HG02763 (cell line): ENCODE measurements at regions not wholly inside any gene's neighbourhood (a gene's known extent, or its start where the extent isn't known, plus 50 kb on each side); places are given as distances from the start of the nearest gene placed in this dataset.
A peak's percentile ranks its signal among the peaks of the same experiment; 100 is the strongest.

Experiments
- ATAC-seq: cut with Tn5 transposase; IDR thresholded peaks from one replicate; pipeline ENCODE4 v1.9.1; 2021; ENCODE audit warnings: mild to moderate bottlenecking, moderate library complexity; ENCODE audit not compliant: unreplicated experiment

DNA sequence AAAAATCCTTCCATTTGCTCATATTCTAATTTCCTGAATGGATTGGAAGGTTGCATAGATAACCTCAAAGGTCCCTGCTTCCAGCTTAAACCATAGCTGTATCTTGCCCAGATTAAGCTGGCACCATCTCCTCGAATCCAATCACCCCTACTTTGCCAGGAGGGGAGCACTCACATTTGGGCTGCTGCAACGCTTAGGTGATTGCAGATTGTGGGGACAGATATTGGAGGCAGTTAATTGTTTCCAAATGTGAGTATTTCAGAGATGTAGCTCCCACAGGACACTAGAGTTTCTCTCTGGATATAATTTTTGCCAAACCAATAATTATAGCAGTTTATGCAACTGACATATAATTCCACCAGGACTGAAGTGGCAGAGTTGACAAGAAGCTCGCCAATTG, 53.5 kb upstream of the ACSL1 start:
- ATAC-seq, result no peak

DNA sequence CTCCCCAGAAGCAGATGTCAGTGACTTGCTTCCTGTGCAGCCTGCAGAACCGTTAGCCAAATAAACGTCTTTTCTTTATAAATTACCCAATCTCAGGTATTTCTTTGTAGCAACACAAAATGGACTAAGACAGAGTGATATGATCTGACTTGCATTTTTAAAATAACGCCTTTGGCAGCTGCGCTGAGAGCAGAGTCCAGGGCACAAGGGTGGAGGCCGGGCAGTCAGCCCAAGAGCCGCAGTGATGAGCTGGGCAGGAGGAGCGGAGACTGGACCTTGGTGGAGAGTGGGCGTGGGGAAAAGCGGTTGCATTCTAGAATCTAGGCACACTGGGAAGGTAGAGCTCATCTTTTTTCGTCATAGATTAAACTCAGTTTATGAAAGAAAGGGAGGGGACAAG, 56.5 kb upstream of the ACSL1 start:
- ATAC-seq, result no peak

DNA sequence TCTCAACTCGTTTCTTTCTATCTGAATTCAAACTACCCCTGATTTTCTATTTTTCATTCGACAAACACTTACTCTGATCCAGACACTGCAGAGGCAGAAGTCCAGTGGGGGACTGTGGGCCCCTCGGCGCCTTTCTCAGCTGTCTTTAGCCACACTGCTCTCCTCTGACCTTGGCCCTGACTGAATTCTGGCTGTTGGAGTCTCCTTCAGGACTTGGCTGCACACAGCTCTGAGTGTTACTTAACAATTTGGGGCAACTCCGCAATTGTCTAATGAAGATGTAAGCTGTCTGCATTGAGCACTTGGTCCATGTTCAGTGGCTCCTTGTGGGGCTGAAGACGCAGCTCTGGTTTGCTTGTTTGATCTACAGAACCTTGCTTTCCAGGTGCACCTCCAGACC, 57.3 kb upstream of the ACSL1 start:
- no peak for ATAC-seq

DNA sequence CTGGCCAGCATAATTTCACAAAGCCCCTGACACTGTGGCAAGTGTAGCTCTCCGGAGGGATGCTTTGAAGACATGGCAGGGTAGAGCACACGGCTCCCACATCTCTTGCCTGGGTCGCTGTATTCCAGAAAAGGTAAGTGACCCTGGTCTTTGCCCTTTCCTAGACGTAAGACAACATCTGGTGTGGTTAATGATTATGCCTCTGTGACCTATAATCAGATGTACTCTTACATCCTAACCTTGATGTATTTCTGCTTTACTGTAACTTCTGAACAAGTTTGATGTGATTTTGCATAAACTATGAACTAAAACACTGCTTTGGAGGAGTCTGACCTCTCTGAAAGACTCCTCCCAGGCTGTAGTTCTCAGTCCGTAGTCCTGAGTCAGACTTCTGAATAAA, 59.1 kb upstream of the ACSL1 start:
- no peak for ATAC-seq

DNA sequence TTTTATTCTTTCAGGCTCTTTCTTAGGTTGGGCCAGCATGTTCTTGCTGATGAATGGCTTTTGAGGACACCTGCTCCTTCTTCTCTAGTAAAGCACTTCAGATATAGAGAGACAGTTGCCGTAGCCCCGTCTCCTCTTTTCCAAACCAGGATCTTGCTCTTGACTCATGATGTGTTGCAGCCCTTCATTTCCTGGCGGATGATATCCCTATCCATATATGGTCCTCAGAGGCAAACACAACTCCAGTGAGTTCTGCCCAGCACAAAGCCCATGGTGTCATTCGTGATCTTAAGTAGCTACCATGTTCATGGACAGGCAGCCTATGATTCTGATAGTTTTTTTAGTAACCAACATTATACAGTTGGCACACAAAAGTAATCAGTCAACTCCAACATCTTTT, 59.8 kb upstream of the ACSL1 start:
- no peak for ATAC-seq

DNA sequence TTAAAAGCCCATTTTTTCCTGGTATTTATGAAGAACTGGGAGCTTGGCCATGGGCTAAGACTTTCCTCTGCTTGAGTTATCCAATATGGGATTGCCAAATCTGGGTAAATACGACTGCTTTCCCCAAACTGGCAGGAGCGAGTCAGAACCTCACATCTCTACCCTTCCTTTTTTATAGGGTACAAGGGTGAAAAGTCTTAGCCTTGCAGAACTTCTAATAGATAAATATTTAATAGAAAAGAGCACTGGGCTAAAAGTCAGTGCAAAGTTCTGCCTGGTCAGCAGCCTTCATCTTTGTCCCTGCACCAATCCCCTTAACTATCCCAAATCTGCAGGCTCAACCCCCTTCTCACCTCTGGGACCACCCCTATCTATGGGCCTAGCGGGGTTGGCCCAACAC, 61.6 kb upstream of the ACSL1 start:
- ATAC-seq, result no peak

DNA sequence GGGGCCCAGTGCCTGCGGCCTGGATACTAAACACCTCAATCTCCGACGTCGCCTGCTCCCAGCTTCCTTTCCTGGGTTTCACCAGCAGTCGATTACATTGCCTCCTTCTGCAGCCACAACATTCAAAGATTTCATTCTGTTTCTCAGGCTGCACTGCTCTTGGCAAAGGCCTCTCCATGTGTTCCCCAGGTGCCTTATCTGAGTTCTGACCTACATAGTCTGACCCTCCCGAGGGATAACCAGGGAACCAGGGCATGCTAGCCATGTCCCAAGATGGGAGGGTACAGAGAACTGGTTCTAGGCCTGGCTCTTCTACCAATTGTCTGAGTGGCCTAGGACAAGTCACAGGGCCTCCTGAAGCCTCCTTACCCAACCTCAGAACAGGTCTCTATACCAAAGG, 62.2 kb upstream of the ACSL1 start:
- no peak for ATAC-seq

DNA sequence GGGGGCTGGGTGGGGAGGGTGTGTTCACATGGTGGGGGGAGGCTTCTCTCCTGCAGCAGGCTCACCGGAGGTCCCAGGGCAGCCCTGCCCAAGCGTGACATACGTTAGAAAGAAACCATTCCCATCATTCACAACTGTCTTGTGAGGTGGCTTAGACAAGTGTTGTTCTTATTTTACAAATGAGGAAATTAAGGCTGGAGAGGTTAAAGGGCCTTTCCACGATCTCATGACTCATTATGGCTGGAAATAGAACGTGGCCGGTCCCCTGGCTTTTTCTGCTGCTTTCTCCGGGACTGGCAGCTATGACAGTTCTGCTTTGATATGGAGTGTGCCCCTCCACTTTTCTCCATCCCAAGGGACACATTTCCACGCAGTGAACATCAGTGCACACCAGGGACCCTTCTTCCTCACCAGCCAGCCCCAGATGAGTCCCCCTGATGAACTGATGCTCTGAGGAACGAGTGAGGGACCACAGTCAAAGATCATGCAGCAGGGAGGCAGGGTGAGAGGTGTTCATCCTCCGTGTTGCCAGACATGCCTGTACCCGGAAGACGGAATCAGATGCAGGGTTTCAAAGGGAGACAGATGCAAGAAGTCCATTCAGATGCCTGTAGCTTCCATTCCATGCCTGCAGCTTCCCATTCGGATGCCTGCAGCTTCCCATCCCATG, 64.0 kb upstream of the ACSL1 start:
- ATAC-seq, result no peak

DNA sequence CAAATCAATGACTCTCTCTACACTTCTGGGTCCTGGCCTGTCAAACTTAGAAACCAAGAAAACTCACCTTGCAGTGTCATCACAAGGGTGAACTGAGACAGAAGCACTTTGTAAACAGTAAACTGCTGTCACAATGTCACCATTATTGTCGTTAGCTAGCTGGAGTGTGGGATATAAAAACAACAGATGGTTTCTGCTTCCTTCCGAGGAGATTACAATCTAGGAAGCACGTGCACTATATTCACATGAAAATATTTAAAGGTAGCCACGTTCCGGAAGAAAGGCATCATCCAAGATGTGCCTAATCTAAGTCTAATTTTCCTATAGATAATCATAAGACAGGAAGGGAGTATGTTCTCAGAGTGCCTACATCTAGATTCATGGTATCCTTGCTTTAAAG, 64.7 kb upstream of the ACSL1 start:
- no peak for ATAC-seq

DNA sequence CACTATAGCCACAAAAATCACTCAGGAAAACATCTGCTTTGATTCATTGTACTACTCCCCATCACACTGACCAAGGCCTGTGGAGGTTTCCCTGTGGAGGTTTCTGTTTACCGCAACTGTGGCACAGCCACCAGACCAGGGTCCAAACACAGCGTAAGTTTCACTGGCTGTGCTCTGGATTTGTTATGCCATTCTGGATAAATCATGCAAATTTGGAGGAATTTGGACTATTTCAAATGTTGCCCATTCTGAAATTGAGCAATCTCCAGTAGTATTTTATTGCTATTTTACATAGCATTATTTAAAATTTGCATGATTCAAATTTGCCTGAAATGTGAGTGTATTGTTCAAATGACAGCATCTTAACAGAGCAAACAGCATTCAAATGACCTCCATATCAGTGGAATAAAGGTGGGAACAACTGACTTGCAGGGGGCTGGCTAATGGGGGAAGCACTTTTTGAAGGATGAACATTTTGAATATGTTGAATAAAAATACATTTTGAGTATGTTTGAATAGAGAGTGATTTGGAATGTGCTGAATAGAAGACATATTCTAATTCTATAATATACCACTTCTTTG, 66.1 kb upstream of the ACSL1 start:
- ATAC-seq, result no peak

DNA sequence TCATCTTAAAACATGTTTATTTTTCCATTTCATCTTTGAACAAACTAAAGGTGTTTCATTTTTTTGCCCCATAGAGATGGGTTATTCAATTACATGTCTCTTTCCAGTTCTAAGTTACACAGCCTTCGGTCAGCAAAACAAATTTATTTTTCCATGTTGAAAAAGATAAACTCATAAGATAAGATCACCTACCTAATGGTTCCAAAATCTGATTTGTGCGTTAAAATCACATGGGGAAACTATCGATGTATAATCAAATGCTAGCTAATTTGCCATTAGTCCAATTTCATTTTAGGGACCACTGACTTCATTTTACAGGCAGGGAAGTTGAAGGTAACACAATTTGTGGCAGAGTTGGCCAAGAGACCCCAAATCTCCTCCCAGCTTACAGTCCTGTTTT, 67.2 kb upstream of the ACSL1 start:
- no peak for ATAC-seq

DNA sequence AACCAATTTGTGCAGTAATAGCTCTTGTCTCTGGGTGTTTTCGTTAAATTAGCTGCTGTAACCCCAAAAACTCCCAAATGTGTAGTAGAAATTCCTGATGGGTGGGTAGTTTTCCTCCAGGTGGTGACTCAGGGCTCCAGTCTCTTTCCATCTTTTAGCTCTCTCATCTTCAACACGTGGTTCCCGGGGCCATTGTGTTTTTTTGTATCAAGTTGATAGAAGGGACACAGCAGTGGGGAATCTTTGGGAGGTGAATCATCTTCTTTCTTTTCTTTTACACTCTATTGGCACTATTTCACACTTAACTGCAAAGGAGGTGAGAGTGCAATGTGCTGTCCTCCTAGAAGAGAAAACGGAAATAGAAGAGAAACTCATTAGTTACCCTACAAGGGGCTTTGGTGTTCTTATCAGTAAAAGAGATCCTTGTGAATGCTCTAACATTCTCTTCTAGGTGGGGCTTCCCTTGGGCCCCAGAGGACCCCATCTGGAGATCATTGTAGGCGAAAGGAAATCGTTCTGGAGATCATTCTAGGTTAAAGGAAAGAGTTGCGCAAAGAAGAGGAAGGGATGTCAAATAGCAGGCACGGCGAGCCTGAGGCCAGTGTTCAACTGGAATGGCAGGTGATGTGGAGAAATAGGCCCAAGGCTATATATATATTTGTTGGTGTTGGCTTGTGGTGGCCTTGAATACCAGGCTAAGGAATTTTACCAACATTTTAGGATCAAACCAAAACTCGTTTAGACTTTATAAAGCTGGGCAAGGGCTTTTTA, 68.2 kb upstream of the ACSL1 start:
- no peak for ATAC-seq

DNA sequence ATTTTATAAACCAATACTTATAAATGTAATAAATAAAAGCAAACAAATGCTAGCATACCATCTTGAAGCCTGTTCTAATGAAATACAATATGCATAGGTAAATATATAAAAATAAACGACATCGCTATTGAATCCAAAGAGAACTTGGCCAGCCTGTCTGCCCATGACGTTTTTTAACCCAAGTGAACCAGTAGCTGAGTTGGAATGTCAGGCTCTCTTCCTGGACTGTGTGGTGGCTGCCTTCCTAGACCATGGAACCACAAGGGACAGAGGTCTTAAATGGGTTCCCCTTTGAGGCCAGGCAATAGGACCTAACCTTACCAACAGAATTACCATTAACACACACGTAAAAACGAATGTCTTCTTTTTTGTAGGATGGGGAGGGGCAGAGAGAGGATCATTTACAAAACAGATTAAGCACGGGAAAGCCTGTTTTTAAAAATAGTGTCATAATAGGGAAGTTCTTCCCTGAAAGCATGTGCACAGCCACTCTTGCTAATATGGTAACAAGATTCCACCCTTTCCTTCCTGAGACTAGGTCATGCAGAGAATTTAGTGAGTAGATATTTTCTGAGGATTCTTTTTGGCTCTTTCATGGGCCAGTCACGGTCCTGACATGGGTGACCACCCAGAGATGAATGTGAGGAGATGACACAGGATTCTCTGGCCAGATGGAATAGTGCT, 69.4 kb upstream of the ACSL1 start:
- ATAC-seq, result no peak

DNA sequence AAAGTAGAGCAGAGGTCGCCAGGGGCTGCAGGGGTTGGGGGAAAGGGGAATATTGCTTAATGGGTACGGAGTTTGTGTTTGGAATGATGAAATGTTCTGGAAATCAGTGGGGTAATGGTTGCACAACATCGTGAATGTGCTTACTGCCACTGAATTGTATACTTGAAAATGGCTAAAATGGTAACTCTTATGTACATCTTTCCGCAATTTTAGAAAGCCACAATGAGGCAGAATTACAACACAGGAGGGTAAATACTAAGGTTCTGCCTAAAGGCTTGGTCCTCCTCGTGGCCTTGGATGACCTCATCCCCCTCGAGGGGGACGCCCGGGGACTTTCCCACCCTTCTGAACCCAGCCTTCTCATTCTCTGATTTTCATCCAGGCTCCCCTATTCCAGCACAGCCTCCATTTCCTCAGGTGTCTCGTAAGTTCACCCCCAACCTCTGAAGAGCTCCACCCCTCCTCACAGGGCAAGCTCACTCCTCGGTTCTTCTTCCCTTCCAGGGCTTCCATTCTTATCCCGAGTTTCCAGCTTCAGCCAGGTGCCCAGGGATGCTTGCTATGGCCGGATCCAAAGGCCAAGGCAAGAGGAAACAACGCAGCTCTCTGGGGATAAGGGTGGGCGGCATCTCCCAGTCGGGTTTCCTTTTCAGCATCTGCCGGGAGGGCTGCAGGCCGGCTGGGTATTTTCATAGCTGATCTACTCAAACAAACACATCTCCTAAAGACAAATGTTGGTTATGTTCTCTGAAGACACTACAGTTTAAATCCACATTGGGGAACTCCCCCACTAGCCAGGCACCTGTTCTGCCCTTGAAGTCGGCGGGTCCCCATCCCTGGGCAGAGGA, 71.3 kb upstream of the ACSL1 start:
- peak; percentile 59 for ATAC-seq

DNA sequence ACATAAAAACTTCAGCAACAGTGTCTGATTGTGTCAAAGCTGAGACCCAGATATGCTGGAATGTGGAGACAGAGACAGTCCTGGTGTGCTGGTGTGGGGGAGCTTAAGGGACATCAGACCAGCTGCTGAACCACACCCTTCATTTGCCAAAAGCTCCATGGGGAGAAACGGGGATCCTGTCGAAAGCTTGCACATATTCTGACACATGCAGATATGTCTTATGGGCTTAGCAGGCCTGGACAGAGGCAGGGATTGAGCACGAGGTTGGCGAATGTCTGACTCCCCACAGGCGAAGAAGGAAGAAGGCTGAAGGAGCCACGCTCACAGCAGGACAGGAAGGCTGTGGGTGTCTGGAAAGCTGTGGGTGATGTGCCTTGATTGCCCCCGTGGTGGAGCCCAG, 72.1 kb upstream of the ACSL1 start:
- no peak for ATAC-seq

DNA sequence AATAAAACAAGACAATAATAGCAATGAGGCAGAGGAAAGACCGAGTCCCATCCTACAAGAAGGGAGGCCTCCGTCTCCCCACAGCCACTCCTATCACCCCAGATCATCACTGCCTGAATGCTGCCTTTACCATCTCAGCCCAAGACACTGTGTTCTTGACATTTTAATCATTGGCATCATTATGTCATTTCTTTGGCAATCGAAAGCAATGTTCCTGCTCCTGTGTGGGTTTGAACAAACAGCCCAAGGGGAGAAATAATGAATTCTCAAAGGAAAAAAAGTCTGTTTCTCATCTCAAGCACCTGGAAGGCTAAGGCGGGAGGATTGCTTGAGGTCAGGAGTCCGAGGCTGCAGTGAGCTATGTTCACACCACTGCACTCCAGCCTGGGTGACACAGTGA, 73.0 kb upstream of the ACSL1 start:
- no peak for ATAC-seq

DNA sequence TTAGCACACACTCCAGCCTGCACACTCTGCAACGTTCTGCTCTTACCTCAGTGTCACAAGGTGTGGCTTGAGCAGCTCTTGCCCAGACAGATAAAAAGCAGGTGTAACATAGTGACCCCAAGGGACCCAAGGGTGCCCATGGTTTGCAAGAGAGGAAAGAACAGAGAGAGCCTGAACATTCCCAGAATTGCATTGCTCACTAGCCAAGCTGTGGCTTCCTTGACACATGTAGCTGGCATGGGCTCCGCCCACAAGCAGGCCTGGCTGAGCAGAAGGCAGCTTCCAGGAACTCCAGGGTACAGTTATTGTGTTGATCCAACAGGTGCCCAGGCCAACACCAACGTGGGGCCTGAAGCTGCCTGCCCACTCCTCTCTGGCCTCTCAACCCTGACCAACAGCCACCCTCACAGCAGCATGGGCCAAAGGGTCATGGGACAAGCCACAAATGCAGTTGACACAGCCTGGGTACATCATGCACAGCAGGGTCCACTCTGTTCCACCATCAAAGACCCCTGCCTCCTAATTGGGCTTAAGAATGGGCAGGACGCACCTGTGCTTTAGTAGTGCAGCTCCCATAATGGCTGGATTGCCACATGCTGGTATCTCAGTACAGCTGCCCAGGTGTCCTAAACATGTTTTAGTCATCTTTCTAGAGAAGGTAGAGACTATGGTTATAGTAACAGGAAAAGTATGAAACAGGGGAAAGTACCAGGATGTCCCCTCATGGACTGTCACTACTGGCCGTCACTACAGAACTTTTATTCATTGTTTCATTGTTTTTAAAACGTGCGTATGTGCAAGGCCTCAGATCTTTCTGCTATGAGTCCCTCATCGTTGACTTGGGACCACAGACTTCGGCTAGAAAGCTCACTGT, 73.7 kb upstream of the ACSL1 start:
- ATAC-seq, result no peak

DNA sequence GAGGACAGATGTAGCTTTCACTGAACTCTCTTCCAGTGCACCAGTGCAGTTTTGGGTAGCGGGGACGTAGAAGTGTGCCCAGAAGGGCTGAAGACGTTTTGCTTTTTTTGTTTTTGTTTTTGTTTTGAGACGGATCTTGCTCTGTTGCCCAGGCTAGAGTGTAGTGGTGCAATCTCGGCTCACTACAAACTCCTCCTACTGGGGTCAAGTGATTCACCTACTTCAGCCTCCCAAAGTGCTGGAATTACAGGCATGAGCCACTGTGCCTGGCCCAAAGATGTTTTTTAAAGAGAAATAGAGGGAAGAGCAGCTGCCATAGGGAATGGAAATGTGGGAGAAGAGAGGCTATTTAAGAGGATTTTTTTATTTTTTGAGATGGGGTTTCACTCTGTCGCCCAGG, 74.4 kb upstream of the ACSL1 start:
- no peak for ATAC-seq

DNA sequence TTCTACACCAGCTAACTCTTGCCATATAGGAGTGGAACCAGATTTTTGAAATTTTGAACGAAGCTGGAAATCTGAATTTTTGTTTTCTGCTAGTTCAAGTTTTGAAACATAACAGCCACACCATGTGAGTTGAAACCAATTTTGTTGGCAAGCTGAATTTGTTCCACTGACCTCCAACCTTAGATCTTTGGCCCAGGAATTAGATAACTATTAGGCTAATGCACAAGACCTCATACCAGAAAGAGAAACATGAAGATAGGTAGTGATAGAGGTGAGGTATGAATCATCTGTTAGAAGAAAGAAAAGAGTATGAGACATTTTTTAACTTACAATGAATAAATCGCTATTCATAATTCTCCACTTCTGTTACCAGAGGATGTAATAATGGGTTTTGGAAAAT, 76.8 kb upstream of the ACSL1 start:
- no peak for ATAC-seq

DNA sequence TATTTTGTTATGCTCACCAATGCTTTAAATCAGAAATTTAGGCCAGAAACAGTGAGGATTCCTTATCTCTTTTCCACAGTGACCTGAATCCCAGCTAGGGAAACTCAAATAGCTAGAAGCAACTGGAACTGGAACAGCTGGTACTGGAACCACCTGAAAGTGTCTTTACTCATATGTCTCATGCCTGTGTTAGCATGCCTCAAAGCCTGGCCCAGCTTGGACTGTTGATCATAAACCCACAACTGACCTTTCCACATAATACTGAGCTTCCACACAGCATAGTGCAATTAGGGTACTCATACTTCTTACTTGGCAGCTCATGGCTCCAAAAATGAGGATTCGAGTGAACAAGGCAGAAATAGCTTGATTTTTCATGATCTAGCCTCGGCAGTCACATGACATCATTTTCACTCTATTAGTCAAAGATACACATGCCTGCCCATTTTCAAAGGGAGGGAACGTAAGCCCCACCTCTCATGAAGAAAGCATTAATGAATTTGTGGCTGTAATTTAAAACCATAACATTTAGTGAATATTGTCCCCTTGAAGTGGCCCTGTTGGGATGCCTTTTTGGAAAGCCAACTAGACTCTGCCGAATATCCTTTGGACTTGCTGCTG, 80.8 kb upstream of the ACSL1 start:
- no peak for ATAC-seq
